NCI-H345 treated with DMSO at 0.1 percent for 48 hours (cell line): ENCODE measurements at regions not wholly inside any gene's neighbourhood (a gene's known extent, or its start where the extent isn't known, plus 50 kb on each side); places are given as distances from the start of the nearest gene placed in this dataset.
"Not testable (repeated sequence)": the region's sequence is repeated elsewhere in the genome, so short reads cannot be mapped to it uniquely, and the experiment has no call there.

Source experiments
- DNase-seq: peaks from one replicate; lab custom pipeline; 2025; ENCODE audit not compliant: unreplicated experiment; lab: John Stamatoyannopoulos, UW

DNA sequence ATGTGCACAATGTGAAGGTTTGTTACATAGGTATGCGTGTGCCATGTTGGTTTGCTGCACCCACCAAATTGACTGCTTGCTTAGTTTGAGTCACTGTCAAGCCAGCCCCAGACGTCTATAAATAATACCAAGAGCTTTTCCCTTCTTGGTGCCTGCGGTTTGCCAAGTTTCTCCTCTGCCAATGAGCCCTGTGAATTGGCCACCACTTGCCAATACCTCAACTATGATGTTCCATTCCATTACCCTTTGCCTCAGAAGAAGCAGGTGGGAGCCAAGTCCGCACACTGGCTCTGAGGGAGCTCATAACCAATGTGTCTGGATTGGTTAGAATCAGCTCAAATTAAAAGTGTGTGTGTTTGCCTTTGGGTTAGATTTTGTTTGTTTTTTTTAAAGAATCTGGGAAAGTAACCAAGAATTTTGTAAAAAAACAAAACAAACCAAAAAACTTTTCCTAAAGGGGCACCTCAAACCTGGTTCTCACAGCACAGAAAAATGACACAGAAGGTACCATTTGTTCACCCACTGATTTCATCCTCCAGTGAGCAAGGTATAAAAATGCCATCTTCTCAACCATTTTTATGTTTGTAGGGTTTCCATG lies 209.3 kb upstream of the PRNP start:
- no peak for DNase-seq

DNA sequence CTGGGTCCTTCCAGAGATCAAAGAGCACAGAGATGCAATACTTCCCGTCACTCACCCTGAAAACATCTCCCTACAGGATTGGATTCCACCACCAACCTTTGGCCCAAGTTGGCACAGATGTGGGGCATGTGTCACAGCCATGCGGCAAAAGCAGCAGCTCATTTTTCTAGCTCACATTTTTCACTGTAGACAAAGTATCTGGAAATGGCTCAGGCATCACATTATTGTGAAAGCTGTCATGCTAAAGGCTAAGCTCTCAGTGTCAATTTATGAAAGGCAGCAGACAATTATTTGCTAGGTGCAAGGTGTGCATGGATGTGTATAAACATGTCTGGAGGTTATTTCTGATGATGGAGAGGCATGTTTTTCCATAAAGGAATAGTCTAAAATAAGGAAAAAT lies 213.3 kb upstream of the PRNP start:
- DNase-seq, result no peak

DNA sequence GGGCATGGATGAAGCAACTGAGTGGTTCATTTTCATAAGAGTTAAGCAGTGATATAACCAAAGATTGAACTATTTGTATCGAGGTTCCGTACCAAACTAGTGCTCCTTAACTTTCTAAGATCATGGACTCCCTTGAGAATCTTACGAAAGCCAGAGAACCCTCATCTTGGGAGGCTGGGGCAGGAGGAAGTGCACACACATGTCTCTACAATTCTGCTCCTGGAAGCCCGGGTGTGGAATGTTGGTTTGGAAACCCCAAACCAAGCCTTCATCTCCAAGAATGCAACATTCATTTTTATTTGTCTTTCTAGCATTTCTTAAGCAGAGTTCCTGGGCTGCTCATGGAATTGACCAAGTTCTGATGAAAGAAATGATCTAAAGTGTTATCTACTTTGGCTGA lies 215.0 kb upstream of the PRNP start:
- DNase-seq, result no peak

DNA sequence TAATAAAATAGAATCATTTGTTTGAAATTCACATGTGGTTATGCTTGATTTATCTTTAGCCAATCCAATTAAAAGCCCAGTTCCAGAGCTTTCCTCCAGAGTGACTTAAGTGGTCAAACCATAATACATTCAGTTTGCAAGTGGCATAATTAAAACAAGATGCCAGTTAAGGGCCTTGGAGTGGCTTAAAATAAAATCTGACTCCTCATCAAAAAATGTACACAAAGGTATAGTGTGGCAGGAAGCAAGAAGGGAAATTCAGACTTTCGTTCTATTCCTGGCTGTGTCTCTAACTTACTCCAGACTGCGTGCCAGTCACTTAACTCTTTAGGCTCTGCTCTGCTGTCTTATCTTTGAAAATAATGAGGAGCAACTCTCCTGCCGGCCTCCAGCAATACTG lies 215.9 kb upstream of the PRNP start:
- no peak for DNase-seq

DNA sequence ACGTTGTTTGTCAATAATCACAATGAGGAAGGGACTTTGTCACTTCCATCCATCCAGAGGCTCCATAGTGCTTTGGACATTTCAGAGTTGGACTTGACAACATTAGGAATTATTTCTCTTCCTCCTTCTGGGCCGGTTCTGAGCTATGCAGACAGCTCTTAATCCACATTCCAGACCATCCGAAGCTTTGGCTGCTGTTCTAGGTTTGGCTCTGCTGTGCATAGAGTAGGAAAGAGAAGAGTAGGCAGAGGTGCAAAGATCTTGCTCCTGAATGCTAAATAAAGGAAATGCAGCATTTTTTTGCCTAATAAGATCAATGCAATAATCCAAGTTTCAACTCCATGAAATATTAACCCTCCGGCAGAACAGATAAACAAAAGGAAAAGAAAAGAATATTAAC lies 216.3 kb upstream of the PRNP start:
- DNase-seq, result no peak

DNA sequence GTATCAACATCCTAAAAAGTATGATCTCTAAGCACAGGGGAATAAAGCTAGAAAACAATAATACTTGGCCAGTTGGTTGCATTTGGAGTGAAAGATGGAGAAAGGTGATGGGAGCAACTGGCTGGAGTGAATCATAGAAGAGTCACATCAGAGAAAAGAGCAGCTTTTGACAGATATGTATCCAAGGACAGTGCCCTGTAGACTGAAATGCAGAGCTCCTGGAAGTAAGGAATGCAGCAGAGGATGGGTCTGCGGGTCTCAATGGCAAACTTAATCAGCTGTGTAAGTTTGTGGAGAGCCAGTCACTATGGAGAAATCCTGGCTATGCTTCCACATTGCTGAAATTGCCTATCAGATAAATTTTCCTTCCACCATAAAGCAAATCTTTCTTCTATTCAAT lies 218.1 kb upstream of the PRNP start:
- no peak for DNase-seq

DNA sequence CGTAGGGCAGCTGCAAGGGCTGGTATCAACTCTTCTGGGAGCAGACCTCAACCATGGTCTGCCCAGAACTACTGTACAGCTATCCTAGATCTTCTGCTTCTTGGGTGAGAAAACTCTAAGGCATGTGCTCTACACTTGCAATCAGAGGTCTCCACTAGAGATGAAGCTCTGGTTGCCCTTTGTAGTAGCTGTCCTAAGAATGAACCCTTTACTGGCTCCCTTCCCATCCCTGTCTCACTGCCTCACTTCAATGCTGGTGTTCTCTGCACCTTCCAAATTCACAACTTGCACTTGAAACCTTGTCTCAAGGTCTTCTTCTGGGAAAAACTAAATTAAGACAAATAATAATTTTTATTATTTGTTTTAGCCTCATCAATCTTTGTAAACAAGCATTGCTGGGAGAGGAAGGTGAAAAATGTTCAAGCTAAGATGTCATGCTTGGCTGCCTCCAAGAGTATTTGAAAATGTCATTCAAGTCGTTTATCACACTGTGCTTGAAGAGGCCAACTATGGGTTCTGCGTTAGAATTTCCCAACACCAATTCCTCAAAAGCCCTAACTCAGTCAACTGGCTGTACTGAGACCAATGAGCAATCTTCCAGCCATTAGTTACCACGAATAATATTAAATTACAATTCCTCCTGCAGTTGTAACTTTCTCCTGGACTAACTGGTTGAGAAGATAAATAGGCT lies 216.9 kb upstream of the ADRA1D start:
- DNase-seq, result peak; percentile 5

DNA sequence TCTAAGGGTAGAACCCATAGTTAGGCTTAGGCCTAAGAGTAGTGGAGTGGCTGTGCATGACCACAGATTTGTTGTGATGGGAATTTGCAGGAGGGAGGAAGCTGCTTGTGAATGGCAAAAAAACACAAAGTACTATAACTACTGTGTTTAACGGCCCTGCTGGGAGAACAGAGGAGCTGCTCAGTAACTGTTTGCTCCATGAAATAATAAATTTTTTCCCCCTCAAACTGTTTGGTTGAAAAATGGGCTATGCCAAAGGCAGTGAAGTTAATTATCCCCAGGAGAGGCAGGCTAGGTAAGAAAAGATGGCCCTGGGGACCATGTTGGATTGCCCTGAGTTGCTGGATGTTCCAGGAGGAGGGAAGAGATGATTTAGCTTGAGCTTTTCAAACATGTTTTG lies 216.1 kb upstream of the ADRA1D start:
- DNase-seq, result no peak

DNA sequence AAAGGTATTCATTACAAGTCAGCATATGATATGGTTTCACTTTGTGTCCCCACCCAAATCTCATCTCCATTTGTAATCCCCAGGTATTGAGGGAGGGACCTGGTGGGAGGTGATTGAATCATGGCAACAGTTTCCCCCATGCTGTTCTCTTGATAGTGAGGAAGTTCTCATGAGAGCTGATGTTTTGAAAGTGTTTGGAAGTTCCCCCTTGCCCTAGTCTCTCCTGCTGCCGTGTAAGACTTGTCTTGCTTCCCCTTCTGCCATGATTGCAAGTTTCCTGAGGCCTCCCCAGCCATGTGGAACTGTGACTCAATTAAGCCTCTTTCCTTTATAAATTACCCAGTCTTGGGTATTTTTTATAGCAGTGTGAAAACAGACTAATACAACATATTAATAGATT lies 213.7 kb upstream of the ADRA1D start:
- DNase-seq, result not testable (repeated sequence)

DNA sequence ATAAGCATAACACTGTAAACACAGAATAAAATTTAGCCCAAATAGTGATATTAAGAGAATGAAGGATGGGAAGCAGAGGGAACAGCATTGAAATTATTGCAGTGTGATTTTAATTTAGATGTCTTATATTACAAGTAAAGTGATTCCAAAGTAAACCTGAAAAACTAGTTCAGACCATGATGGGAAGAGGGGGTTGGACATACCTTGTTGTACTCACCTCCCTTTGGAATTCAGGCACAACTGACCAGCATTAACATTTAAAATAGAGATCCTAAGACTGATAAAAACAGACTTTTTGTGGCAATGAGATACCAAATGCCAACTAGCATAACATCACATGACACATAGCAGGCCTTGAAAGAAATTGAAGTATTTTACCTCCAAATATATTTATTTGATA lies 210.0 kb upstream of the ADRA1D start:
- no peak for DNase-seq

DNA sequence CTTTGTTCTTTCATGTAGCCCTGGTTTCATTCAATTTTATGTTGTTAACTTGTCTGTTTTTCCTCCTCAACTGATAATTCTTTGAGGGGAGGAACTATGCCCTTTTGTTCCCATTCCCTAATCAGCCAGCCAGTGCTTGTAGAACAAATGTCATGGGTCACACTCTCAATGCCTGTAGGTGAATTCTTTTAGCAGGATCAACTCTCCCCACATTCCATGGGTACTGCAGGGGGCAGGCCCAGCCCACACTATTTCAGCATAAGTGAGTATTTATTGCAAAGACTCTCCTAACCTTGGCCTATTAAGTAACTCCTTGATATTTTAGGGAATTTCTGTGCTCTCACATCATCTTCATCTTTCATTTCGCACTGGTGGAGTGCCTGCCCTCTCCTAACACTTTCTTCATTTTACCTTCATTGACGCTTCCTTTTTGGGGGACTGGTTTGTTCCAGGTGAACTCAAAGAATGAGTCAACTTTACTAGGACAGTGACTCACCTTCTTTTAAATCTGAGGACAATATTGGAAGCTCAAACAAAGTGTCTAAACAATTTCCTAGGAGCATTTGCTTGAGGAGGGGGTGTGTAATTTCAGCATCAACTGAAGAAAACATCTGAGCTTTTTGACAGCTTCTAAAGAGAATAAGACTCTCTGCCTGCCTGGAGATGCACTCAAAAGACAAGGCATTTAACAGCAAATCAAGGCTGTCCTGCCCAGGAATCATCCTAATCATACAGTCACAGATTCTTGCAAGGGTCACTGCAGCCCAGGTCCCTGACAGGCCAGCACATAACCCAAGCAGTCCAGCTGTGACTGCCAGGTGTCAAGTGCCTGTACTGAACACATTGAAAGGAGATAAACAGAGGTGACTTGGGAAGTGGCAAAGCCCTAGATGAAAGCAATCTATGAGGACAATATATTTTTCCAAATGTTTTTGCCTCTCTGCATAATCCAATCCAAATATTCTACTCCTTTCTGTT lies 208.8 kb upstream of the ADRA1D start:
- no peak for DNase-seq

DNA sequence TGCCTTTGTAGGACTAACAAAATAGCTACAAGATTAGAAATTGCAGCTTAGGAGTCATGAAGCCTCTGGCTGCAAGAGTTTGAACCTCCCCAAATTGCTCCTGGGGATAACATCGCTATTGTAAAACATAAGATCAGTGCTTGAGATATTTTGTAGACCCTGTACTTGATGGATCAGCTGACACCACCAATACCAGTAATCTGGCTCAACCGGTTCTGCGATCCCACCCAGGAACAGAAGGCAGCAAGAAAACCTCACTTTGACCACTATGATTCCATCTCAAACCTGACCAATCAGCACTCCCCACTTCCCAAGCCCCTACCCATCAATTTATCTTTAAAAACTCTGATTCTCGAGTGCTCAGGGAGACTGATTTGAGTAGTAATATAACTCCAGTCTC lies 206.9 kb upstream of the ADRA1D start:
- no peak for DNase-seq

DNA sequence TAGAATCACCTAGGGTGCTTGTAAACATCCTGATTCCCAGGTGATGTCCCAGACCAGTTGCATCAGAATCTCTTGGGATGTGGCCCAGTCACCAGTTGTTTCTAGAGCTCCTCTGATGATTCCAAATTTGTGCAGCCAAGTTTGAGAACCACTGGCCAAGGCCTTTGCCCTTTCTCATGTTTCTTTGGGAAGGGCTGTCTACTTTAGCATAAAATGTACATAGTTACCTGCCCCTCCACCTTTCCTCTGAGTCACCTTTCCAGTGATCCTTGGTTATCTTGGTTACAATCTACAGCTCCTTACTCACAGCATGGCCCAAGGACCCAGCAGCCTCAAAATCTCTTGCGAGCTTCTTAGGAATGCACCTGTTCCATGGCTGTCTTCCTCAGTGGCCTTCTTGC lies 206.2 kb upstream of the ADRA1D start:
- DNase-seq, result no peak

DNA sequence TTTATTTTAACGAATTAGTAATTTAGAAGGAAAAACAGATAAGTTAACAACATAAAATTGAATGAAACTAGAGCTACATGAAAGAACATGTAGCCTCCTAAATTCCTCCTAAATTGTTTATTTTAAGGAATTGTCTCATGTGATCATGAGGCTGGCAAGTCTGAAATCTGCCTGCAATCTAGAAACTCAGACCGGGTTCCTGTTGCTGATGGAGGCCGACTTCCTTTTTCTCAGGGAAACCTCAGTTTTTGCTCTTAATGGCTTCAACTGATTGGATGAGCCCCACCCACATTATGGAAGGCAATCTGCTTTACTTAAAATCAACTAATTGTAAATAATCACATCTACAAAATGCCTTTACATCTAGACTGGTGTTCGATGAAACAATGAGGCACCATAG lies 205.0 kb upstream of the ADRA1D start:
- no peak for DNase-seq

DNA sequence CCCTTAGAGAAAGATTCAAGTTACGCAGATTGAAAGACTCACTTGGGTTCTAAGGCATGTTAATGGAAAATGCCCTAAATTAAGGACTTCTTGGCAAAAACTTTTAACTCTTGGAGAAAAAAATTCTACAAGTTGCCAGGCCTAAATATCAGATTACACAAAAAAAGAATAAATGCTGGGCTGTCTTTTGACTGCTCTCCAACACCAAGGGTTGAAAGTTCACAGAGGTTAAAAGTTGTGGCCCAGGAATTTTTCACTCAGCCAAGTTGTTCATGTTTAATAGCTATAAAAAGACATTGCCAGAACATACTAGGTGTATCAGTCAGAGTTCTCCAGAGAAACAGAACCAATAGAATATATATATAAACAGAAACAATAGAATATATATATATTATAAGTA lies 204.3 kb upstream of the ADRA1D start:
- no peak for DNase-seq

DNA sequence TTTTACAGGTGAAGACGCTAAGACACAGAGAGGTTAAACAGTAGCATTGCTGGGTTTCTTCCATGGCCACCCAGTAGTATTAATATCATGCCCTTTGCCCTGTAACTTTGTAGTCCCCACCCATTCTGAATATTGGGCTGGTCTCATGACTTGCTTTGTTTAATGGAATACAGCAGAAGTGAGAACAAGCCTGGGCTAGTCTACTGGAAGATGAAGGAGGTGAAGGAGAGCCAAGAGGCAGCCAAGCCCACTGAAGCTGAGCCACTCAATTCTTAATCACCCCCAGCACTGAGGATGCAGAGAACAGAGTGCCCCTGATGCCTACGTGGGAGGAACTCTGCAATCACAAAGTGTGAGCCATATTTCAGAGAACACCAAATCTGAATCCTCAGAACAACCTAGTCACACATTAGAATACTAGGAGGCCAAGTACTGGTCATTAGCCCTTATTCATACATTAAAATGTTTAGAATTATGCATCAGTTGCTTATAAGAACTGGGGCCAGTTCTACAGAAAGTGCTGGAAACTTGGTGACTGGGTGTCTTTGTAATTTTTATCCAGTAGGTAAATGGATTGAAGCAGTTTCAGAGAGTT lies 202.5 kb upstream of the ADRA1D start:
- no peak for DNase-seq

DNA sequence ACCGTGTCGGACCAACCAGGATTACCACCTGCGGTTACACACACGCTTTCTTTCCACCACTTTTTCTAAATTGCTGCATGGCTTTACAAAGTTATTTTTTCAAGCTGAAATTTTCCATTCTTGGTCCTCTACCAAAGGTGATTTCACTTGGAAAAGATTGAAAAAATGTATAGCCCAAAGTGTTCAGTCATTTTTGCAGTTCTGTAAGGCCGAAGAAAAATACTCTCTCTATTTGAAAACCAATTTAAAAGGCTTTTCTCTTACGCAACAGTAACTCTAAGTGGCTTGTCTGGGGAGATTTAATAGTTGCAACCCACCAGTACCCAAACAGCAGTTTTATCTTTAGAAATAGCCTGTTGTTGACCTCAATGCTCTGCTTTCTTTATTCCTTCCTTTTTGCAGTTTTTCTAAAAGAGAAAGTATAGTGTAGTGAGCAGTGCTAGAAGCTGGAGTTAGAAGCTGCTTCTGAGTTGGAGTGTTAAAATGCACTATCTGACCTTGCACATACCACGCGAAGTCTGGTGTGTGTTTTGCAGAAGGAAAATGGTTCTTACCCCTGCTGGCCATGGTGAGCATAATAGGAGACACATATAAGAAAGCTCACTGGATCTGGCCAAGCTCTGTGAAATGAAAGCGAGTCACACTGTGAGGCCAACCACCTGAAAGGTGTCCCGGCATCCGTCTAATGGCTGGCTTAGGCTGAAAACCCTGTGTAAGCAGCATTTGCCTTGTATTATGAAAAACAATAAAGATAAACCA lies 201.0 kb upstream of the ADRA1D start:
- no peak for DNase-seq

DNA sequence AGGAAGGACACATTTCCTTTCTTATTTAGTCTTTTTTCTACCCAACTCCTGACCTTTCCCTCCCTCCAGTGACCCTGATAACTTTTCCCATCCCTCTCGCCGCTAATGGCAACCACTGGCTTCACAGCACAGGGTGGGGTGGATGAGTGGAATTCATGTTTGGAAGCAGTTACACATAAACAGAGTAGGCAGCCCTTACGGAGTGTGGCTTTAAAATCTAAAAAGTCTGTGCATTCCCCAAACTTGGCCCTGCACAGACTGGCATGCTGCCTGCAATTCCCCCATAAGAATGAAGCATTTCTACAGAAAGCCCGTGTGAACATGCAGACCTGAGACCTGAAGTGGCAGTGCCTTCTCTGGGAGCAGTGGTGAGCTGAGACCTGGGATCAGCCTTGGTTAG lies 196.7 kb upstream of the ADRA1D start:
- no peak for DNase-seq

DNA sequence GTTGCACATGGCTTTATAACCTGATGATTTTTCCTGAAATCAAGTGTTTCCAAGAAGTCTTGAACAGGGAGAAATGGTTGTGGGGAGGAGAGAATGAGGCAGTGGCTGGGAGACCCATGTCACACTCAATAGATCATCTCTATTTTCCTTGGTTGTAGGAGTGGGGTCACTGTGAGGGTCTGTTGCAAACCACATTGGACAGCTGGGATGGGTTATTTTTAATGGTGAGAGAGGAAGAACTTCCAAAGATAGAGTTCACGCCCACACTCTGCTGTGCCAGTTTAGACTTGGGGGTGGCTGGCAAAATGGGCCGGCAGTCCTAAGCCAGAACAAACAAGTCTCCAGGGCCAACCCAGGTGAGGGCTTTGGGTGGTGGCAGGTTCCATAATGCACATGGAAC lies 196.2 kb upstream of the ADRA1D start:
- no peak for DNase-seq

DNA sequence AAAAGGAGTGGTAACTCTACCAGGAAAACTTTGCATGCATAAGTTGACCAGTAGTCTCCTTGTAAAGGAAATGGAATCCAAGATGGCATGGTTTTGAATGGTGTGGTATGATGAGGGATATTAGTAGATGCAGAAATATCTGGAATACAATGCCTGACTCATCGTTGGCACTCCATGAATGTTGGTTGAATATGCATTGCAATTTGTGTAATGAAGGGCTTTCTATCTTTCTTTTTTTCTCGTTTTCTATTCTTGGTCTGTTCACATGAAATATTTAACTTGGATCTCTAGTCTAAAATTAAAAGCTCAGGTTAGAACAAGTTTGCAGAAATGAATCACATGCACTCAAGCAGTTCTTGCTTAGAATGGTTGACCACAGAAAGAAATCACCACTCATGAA lies 195.3 kb upstream of the ADRA1D start:
- DNase-seq, result no peak

DNA sequence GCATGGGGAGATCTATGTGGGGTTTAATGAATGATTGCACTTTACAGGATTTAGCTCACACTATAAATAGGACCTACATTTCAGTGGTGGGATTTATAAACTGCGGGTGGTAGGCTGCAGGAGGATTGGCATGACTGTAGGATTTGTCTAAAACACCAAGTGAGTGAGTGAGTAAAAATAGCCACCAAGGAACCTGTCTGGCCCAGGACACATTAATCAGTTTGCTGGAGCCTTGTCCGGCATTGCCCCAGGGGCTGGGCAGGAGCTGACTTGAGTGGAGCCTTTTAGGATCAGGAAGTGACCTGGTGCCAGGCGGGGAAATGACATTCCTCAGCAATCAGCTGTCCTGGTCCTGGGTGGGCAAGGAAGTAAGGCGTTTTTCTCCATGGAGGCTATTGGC lies 193.9 kb upstream of the ADRA1D start:
- no peak for DNase-seq
